Mammary epithelial cell (primary cell): ENCODE measurements at regions not wholly inside any gene's neighbourhood (a gene's known extent, or its start where the extent isn't known, plus 50 kb on each side); places are given as distances from the start of the nearest gene placed in this dataset.

Source experiments
- CTCF ChIP-seq, 2 donors: IDR thresholded peaks in 1 of 2; conservative IDR thresholded peaks in 1 of 2; 2 replicates each; pipeline ENCODE4 v1.5.1; 2011 to 2012; ENCODE audit warnings: inconsistent platforms in 2 of 2, low read length in 2 of 2, mild to moderate bottlenecking in 2 of 2, control low read depth in 1 of 2, low read depth in 1 of 2; ENCODE audit not compliant: insufficient read depth in 1 of 2; ENCODE audit errors: extremely low read depth in 1 of 2
- EZH2 ChIP-seq: IDR thresholded peaks from 2 replicates; pipeline ENCODE4 v1.6.1; 2012; ENCODE audit warnings: low read length, inconsistent platforms, borderline replicate concordance

GRCh38 chr17:63042256-63042812, 76.3 kb downstream of the TANC2 start:
- TF ChIP-seq CTCF (conservative IDR thresholded peaks at IDR 0.05 in 1 of 2, IDR thresholded peaks at IDR 0.05 in 1 of 2; ENCODE audit: extremely low read depth in 1 of 2, insufficient read depth in 1 of 2, low read depth in 1 of 2, low read length in 2 of 2) (no peak), EZH2 (no peak)
